ENCODE measurements at regions not wholly inside any gene's neighbourhood (a gene's known extent, or its start where the extent isn't known, plus 50 kb on each side); places are given as distances from the start of the nearest gene placed in this dataset.

DNA sequence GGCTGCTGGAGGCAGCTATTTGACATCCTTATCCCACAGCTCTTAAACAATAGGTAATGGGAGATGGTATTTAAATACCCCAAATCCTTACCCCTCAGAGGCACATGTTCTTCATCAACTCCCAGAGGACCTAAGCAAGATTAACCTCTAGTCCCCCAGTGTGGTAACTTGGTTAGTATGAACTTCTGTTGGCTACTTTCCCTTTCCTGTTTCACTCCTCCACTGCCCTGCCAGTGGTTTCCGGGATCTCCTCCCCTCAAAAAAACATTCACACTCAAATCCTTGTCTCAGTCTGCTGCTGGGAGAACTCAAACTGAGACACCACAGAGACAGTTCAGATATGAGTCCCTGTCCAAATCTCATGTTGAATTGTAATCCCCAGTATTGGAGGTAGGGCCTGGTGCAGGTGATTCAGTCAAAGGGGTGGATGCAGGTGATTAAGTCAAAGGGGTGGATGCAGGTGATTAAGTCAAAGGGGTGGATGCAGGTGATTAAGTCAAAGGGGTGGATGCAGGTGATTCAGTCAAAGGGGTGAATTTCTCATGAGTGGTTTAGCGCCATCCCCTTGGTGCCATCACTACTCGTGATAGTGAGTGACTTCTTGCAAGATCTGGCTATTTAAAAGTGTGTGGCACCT lies 335.0 kb upstream of the CTNNB1 start:
- no peak overlapping the region for H3K4me3 ChIP-seq (ENCODE audit: low read depth in 2 of 2, low read length in 2 of 2)
- H3K27ac ChIP-seq (ENCODE audit: low read length): no peak overlapping the region
- H3K4me1 ChIP-seq (ENCODE audit: control insufficient read depth, insufficient read depth, low read length): no peaks in the 10 kb centered on the region
- TF ChIP-seq TCF7L2 (IDR thresholded peaks at IDR 0.05; ENCODE audit: low read depth, low read length) (no peak), POLR2AphosphoS5 (IDR thresholded peaks at IDR 0.05; ENCODE audit: low read depth, low read length) (no peak), SIN3A (IDR thresholded peaks at IDR 0.05; ENCODE audit: borderline replicate concordance, insufficient read depth, low read depth, low read length) (no peak), REST (IDR thresholded peaks at IDR 0.05; ENCODE audit: insufficient read depth in 1 of 2, low read depth in 2 of 2, low read length in 1 of 2) (no peak)
- TF ChIP-seq, protein P1, sequence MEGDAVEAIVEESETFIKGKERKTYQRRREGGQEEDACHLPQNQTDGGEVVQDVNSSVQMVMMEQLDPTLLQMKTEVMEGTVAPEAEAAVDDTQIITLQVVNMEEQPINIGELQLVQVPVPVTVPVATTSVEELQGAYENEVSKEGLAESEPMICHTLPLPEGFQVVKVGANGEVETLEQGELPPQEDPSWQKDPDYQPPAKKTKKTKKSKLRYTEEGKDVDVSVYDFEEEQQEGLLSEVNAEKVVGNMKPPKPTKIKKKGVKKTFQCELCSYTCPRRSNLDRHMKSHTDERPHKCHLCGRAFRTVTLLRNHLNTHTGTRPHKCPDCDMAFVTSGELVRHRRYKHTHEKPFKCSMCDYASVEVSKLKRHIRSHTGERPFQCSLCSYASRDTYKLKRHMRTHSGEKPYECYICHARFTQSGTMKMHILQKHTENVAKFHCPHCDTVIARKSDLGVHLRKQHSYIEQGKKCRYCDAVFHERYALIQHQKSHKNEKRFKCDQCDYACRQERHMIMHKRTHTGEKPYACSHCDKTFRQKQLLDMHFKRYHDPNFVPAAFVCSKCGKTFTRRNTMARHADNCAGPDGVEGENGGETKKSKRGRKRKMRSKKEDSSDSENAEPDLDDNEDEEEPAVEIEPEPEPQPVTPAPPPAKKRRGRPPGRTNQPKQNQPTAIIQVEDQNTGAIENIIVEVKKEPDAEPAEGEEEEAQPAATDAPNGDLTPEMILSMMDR (IDR thresholded peaks at IDR 0.05): no peak
- no peaks in the 10 kb centered on the region for H3K9me3 ChIP-seq (ENCODE audit: control insufficient read depth, insufficient read depth, low read depth, low read length)
- no TSS peak for BruUV-seq (replicated peaks)
- POLR2A ChIA-PET: no interaction called here
- H3K27me3 ChIP-seq (ENCODE audit: control insufficient read depth, insufficient read depth, low read length): no peaks in the 10 kb centered on the region
- ATAC-seq (no peak), DNase-seq (ENCODE audit: low read depth, low spot score) (no peak)
- no peaks in the 10 kb centered on the region for H3K36me3 ChIP-seq (ENCODE audit: control insufficient read depth, insufficient read depth, low read length)
- CTCF ChIA-PET: no interaction called here
- intact Hi-C loops (cut with micrococcal nuclease; ENCODE audit: unreplicated experiment) (no loop called here), in situ Hi-C loops (cut with HindIII; ENCODE audit: low pct_unique_long_range_greater_than_20kb, low sequenced_read_pairs) (no loop called here)

DNA sequence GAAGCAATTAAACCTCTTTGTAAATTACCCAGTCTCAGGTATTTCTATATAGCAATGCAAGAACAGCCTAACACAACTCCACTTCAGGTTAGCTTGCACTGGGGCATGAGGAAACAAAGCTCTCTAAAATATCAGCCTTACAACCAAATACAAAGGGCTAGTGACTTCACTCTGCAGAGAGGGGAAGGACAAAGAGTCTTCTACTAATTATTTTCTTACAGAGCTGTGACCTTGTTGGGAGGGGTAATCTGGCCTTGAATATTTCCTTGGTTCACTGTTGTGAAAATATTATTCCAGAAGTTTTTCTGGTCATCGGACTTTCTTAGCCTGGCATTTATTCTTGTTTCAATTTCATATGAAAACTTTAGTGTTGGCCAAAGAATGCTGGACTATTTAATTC lies 334.4 kb upstream of the CTNNB1 start:
- no peaks in the 10 kb centered on the region for H3K27me3 ChIP-seq (ENCODE audit: control insufficient read depth, insufficient read depth, low read length)
- H3K36me3 ChIP-seq (ENCODE audit: control insufficient read depth, insufficient read depth, low read length): no peaks in the 10 kb centered on the region
- DNase-seq (ENCODE audit: low read depth, low spot score) (no peak), ATAC-seq (no peak)
- no peak overlapping the region for H3K27ac ChIP-seq (ENCODE audit: low read length)
- no peaks in the 10 kb centered on the region for H3K9me3 ChIP-seq (ENCODE audit: control insufficient read depth, insufficient read depth, low read depth, low read length)
- no peak overlapping the region for H3K4me3 ChIP-seq (ENCODE audit: low read depth in 2 of 2, low read length in 2 of 2)
- BruUV-seq (replicated peaks): no TSS peak
- TF ChIP-seq SIN3A (IDR thresholded peaks at IDR 0.05; ENCODE audit: borderline replicate concordance, insufficient read depth, low read depth, low read length): no peak
- TF ChIP-seq, protein P1 (IDR thresholded peaks at IDR 0.05): no peak
- TF ChIP-seq REST (IDR thresholded peaks at IDR 0.05; ENCODE audit: insufficient read depth in 1 of 2, low read depth in 2 of 2, low read length in 1 of 2): no peak
- no peak for TF ChIP-seq POLR2AphosphoS5 (IDR thresholded peaks at IDR 0.05; ENCODE audit: low read depth, low read length)
- TF ChIP-seq TCF7L2 (IDR thresholded peaks at IDR 0.05; ENCODE audit: low read depth, low read length): no peak
- intact Hi-C loops (cut with micrococcal nuclease; ENCODE audit: unreplicated experiment): no loop called here
- ChIA-PET CTCF (no interaction called here), POLR2A (no interaction called here)
- no peaks in the 10 kb centered on the region for H3K4me1 ChIP-seq (ENCODE audit: control insufficient read depth, insufficient read depth, low read length)
- in situ Hi-C loops (cut with HindIII; ENCODE audit: low pct_unique_long_range_greater_than_20kb, low sequenced_read_pairs): no loop called here
